CD14-positive monocyte (primary cell): ENCODE measurements at regions not wholly inside any gene's neighbourhood (a gene's known extent, or its start where the extent isn't known, plus 50 kb on each side); places are given as distances from the start of the nearest gene placed in this dataset.

ENCODE experiments used
- DNase-seq, 3 donors: peaks; one replicate each; pipeline ENCODE4 v3.0.0-alpha.2; 2011 to 2022
- H2AFZ ChIP-seq: 2 replicates; pipeline ENCODE4 v1.6.0; 2012; ENCODE audit warnings: mild to moderate bottlenecking, low read depth, low read length, inconsistent platforms; ENCODE audit not compliant: insufficient read depth, poor library complexity, severe bottlenecking
- H3K27ac ChIP-seq, 2 donors: 1 replicate in 1 of 2; 2 replicates in 1 of 2; pipeline ENCODE4 v1.5.1; 2012 to 2013; ENCODE audit warnings: low read length in 2 of 2, control low read depth in 1 of 2, inconsistent platforms in 1 of 2, low read depth in 1 of 2, mild to moderate bottlenecking in 1 of 2
- H3K27me3 ChIP-seq, 2 donors: one replicate each; pipeline versions ENCODE4 v1.6.0 to v1.6.1; 2011 to 2013; ENCODE audit warnings: low read length in 2 of 2; ENCODE audit not compliant: control insufficient read depth in 2 of 2, insufficient read depth in 2 of 2
- H3K36me3 ChIP-seq, 2 donors: replicated peaks in 1 of 2; 1 replicate in 1 of 2; 2 replicates in 1 of 2; pipeline versions ENCODE4 v1.5.1 to v1.6.1; 2012 to 2013; ENCODE audit warnings: low read length in 2 of 2, control low read depth in 1 of 2, inconsistent platforms in 1 of 2, mild to moderate bottlenecking in 1 of 2; ENCODE audit not compliant: insufficient read depth in 2 of 2, control insufficient read depth in 1 of 2
- H3K4me1 ChIP-seq, 2 donors: 1 replicate in 1 of 2; 2 replicates in 1 of 2; pipeline versions ENCODE4 v1.5.1 to v1.6.1; 2012 to 2013; ENCODE audit warnings: low read length in 2 of 2, control low read depth in 1 of 2, inconsistent platforms in 1 of 2, mild to moderate bottlenecking in 1 of 2, moderate library complexity in 1 of 2; ENCODE audit not compliant: insufficient read depth in 2 of 2, control insufficient read depth in 1 of 2
- H3K4me2 ChIP-seq: replicated peaks from 2 replicates; pipeline ENCODE3; 2012; ENCODE audit warnings: low read length, moderate library complexity, mild to moderate bottlenecking; ENCODE audit not compliant: poor library complexity, severe bottlenecking; ENCODE audit errors: extremely low read depth
- H3K4me3 ChIP-seq, 3 experiments: fragments of 200-600 bp in 1 of 3; sonication (generic) in 1 of 3; replicated peaks in 1 of 3; 1 replicate in 2 of 3; 2 replicates in 1 of 3; pipeline ENCODE4 v1.5.1; 2011 to 2013; ENCODE audit warnings: low read length in 3 of 3, mild to moderate bottlenecking in 3 of 3, control low read depth in 2 of 3, low read depth in 2 of 3, inconsistent platforms in 1 of 3, moderate library complexity in 1 of 3
- H3K79me2 ChIP-seq: 2 replicates; pipeline ENCODE4 v1.6.0; 2012; ENCODE audit warnings: mild to moderate bottlenecking, control low read depth, inconsistent platforms, low read length, moderate library complexity; ENCODE audit not compliant: insufficient read depth
- H3K9ac ChIP-seq: 2 replicates; pipeline ENCODE4 v1.6.0; 2017; ENCODE audit warnings: low read length, mild to moderate bottlenecking; ENCODE audit not compliant: insufficient read depth, poor library complexity, severe bottlenecking
- H3K9me3 ChIP-seq, 2 donors: replicated peaks in 1 of 2; 1 replicate in 1 of 2; 2 replicates in 1 of 2; pipeline versions ENCODE4 v1.5.1 to v1.6.1; 2012 to 2013; ENCODE audit warnings: low read length in 2 of 2, control low read depth in 1 of 2; ENCODE audit not compliant: control insufficient read depth in 1 of 2, insufficient read depth in 1 of 2
- H4K20me1 ChIP-seq: 2 replicates; pipeline ENCODE4 v1.6.0; 2012; ENCODE audit warnings: mild to moderate bottlenecking, low read length, control low read depth, moderate library complexity; ENCODE audit not compliant: insufficient read depth
- H3K27ac Mint-ChIP-seq, 7 donors: one replicate each; pipeline ENCODE4 v1.8.0; 2020; ENCODE audit warnings: mild to moderate bottlenecking in 7 of 7, mixed read lengths in 7 of 7, moderate library complexity in 6 of 7, inconsistent platforms in 2 of 7
- H3K27me3 Mint-ChIP-seq, 3 donors: one replicate each; pipeline ENCODE4 v1.8.0; 2021 to 2022; ENCODE audit warnings: low read depth in 3 of 3, mild to moderate bottlenecking in 3 of 3, mixed read lengths in 3 of 3, moderate library complexity in 3 of 3, inconsistent platforms in 1 of 3
- H3K36me3 Mint-ChIP-seq, 2 donors: one replicate each; pipeline ENCODE4 v1.8.0; 2020; ENCODE audit warnings: mixed read lengths in 2 of 2, inconsistent platforms in 1 of 2, mild to moderate bottlenecking in 1 of 2
- H3K4me1 Mint-ChIP-seq: one replicate; pipeline ENCODE4 v1.8.0; 2020; ENCODE audit warnings: mild to moderate bottlenecking, mixed read lengths
- H3K4me3 Mint-ChIP-seq, 2 donors: one replicate each; pipeline ENCODE4 v1.8.0; 2020; ENCODE audit warnings: mild to moderate bottlenecking in 2 of 2, mixed read lengths in 2 of 2, moderate library complexity in 1 of 2
- H3K9me3 Mint-ChIP-seq, 7 donors: one replicate each; pipeline ENCODE4 v1.8.0; 2020 to 2022; ENCODE audit warnings: mixed read lengths in 7 of 7, mild to moderate bottlenecking in 6 of 7, moderate library complexity in 6 of 7, inconsistent platforms in 2 of 7
- WGBS: methylation state at CpG from one replicate; pipeline ENCODE4 v1.1.5; 2013; ENCODE audit warnings: missing lambda C conversion rate; ENCODE audit not compliant: insufficient coverage; 5-methylcytosine and 5-hydroxymethylcytosine counted together
- intact Hi-C, 2 donors: fragments of 100-400 bp; cut with micrococcal nuclease; formaldehyde crosslinking; loops; one replicate each; pipeline versions ENCODE4 v1.15.0 to v1.15.1; 2023
- TF ChIP-seq, protein P1 (sequence below): fragments of 200-600 bp; IDR thresholded peaks from one replicate; pipeline ENCODE4 v1.8.0; 2022; ENCODE audit warnings: antibody characterized with exemption, mild to moderate bottlenecking

GRCh38 chr2:105487142-105488069, 88.6 kb upstream of the FHL2 start:
- Histone ChIP-seq H3K27me3 (no peaks in the 10 kb centered on the region), H4K20me1 (no peaks in the 10 kb centered on the region), H3K36me3 (no peaks in the 10 kb centered on the region), H3K4me1 (no peaks in the 10 kb centered on the region), H3K4me2 (no peak overlapping the region), H2AFZ (no peak overlapping the region), H3K27ac (no peak overlapping the region), H3K9ac (no peak overlapping the region), H3K4me3 (no peak overlapping the region), H3K9me3 (no peaks in the 10 kb centered on the region), H3K79me2 (no peaks in the 10 kb centered on the region)
- H3K4me3 Mint-ChIP-seq = no peak overlapping the region
- TF ChIP-seq, protein P1, sequence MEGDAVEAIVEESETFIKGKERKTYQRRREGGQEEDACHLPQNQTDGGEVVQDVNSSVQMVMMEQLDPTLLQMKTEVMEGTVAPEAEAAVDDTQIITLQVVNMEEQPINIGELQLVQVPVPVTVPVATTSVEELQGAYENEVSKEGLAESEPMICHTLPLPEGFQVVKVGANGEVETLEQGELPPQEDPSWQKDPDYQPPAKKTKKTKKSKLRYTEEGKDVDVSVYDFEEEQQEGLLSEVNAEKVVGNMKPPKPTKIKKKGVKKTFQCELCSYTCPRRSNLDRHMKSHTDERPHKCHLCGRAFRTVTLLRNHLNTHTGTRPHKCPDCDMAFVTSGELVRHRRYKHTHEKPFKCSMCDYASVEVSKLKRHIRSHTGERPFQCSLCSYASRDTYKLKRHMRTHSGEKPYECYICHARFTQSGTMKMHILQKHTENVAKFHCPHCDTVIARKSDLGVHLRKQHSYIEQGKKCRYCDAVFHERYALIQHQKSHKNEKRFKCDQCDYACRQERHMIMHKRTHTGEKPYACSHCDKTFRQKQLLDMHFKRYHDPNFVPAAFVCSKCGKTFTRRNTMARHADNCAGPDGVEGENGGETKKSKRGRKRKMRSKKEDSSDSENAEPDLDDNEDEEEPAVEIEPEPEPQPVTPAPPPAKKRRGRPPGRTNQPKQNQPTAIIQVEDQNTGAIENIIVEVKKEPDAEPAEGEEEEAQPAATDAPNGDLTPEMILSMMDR = no peak
- no peaks in the 10 kb centered on the region for H3K36me3 Mint-ChIP-seq
- H3K27me3 Mint-ChIP-seq = peaks cover 1 to 6% (median 3%) of the 10 kb centered on the region in 3 donors
- no peaks in the 10 kb centered on the region for H3K4me1 Mint-ChIP-seq
- no peak overlapping the region for H3K27ac Mint-ChIP-seq
- WGBS = 95% methylated on average over 14 of the region's 21 CpGs
- DNase-seq = no peak
- peaks cover 0 to 5% (median 1%) of the 10 kb centered on the region in 7 donors for H3K9me3 Mint-ChIP-seq
- intact Hi-C loops = no loop called here

DNA sequence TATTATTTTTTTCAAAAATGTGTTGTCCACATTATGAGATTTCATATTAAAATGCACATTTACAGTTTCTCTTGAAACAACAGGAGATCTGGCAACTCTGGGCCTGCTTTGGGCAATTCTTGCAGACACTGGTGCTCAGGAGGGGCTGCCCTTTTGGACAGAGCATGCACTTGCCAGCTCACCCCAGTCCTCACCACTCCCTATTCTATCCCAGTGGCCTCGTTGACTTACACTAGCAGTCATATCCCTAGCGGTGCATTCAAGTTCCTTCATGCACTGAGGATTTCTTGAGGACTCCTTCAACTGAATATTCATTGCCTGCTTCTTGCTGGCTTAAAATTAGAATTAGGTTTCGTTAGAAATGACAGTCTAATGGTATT, 87.9 kb upstream of the FHL2 start:
- no peak overlapping the region for H3K9ac ChIP-seq
- H3K27me3 Mint-ChIP-seq = peaks cover 1 to 5% (median 2%) of the 10 kb centered on the region in 3 donors
- no peak overlapping the region for H3K27ac ChIP-seq
- no peak overlapping the region for H3K4me3 Mint-ChIP-seq
- H3K4me3 ChIP-seq = no peak overlapping the region
- no peaks in the 10 kb centered on the region for H3K9me3 ChIP-seq
- H3K27ac Mint-ChIP-seq = no peak overlapping the region
- H3K27me3 ChIP-seq = no peaks in the 10 kb centered on the region
- H3K36me3 ChIP-seq = no peaks in the 10 kb centered on the region
- 100% methylated on average over 2 of the region's 3 CpGs for WGBS
- H4K20me1 ChIP-seq = no peaks in the 10 kb centered on the region
- no peaks in the 10 kb centered on the region for H3K4me1 ChIP-seq
- H3K36me3 Mint-ChIP-seq = no peaks in the 10 kb centered on the region
- intact Hi-C loops = no loop called here
- H2AFZ ChIP-seq = no peak overlapping the region
- H3K4me1 Mint-ChIP-seq = no peaks in the 10 kb centered on the region
- no peaks in the 10 kb centered on the region for H3K79me2 ChIP-seq
- H3K9me3 Mint-ChIP-seq = peaks cover 0 to 4% (median 1%) of the 10 kb centered on the region in 7 donors
- DNase-seq = no peak
- no peak overlapping the region for H3K4me2 ChIP-seq
- TF ChIP-seq, protein P1 = no peak
